ENCODE measurements at regions not wholly inside any gene's neighbourhood (a gene's known extent, or its start where the extent isn't known, plus 50 kb on each side); places are given as distances from the start of the nearest gene placed in this dataset.

DNA sequence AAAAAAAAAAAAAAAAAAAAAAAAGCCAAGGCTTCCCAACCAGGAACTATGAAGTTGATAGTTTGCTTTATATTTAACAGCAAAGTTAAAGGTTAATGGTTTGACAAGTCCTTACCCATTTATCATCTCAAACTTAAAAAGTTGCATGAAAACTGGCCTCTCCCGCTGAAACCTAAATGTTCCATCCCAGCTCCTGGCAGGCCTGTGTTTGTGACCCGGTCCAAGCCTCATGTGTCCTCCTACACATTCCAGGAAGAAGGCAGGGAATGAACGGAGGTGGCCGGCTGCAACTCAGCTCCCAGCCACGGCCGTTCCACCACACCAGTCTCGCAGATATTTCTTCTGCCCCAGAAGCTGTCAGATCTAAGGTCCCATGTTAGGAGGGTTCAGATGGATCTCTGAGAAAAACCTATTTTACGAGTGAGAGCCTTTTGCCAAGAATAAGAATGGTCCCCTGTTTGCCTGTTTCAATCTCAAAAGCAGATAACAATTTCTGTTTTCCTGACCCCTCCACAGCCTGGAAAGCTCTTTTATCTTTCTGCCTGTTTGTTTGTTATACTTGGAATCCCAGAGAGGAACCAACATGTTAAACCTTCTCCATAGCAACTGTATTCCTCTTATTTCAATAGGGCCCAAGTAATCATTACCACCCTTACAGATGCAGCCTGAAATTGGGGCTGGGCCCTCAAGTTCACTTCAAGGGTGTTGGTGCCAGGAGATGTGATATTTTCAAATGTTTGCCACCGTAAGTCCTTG, 56.5 kb downstream of the KCTD12 start:
- FAIRE-seq (peak; percentile 72), DNase-seq (peak; percentile 74 to 88 (median 82))

DNA sequence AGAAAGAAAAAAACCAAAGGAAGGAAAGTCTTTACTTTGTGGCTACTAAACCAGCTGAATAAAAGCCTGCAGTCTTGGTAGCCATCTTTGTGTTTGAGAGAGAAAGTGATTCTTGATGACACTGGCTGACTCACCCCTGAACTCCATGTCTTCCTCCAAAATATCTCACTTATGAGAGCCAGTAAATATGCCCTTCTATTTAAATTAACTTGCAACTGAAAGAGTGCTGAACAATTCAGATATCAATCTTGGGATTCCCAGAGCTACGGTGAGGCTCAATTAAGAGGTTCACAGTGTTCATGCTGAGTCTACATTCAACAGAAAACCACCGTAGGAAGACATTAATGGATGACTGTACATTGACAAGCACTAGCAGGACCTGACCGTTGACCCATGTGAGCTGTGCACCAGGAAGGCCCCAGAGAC, 57.9 kb downstream of the KCTD12 start:
- H3K9me3 ChIP-seq (ENCODE audit: control insufficient read depth in 2 of 3, insufficient read depth in 1 of 3, low read length in 3 of 3) = no peaks in the 10 kb centered on the region
- no peaks in the 10 kb centered on the region for H3K36me3 ChIP-seq (ENCODE audit: control insufficient read depth in 2 of 3, insufficient read depth in 3 of 3, low read length in 3 of 3)
- intact Hi-C loops (cut with DNase I) = no loop called here
- no peak for DNase-seq
- H3K9ac ChIP-seq (ENCODE audit: low read length in 3 of 3) = no peak overlapping the region
- no peak overlapping the region for H3K27ac ChIP-seq (ENCODE audit: low read depth in 2 of 2, low read length in 2 of 2)
- H3K4me3 ChIP-seq (ENCODE audit: low read length in 3 of 3) = no peak overlapping the region
- no peaks in the 10 kb centered on the region for H3K27me3 ChIP-seq (ENCODE audit: control insufficient read depth, insufficient read depth, low read length)
- TF ChIP-seq, protein P1, sequence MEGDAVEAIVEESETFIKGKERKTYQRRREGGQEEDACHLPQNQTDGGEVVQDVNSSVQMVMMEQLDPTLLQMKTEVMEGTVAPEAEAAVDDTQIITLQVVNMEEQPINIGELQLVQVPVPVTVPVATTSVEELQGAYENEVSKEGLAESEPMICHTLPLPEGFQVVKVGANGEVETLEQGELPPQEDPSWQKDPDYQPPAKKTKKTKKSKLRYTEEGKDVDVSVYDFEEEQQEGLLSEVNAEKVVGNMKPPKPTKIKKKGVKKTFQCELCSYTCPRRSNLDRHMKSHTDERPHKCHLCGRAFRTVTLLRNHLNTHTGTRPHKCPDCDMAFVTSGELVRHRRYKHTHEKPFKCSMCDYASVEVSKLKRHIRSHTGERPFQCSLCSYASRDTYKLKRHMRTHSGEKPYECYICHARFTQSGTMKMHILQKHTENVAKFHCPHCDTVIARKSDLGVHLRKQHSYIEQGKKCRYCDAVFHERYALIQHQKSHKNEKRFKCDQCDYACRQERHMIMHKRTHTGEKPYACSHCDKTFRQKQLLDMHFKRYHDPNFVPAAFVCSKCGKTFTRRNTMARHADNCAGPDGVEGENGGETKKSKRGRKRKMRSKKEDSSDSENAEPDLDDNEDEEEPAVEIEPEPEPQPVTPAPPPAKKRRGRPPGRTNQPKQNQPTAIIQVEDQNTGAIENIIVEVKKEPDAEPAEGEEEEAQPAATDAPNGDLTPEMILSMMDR (IDR thresholded peaks at IDR 0.05; ENCODE audit: borderline replicate concordance, extremely low read depth, insufficient read depth) = no peak
- H3K4me1 ChIP-seq (ENCODE audit: control insufficient read depth in 2 of 3, insufficient read depth in 2 of 3, low read depth in 1 of 3, low read length in 3 of 3) = peaks cover 7 to 18% (median 11%) of the 10 kb centered on the region in 3 donors
- FAIRE-seq = no peak

More for the DNA sequence above, 56.5 kb downstream of the KCTD12 start:
- Histone ChIP-seq H3K9me3 (ENCODE audit: control insufficient read depth in 2 of 3, insufficient read depth in 1 of 3, low read length in 3 of 3) (no peaks in the 10 kb centered on the region), H3K4me1 (ENCODE audit: control insufficient read depth in 2 of 3, insufficient read depth in 2 of 3, low read depth in 1 of 3, low read length in 3 of 3) (peaks cover 7 to 18% (median 11%) of the 10 kb centered on the region in 3 donors), H3K9ac (ENCODE audit: low read length in 3 of 3) (no peak overlapping the region), H3K27ac (ENCODE audit: low read depth in 2 of 2, low read length in 2 of 2) (peak overlapping the region in 1 of 2 donors; percentile 15), H3K27me3 (ENCODE audit: control insufficient read depth, insufficient read depth, low read length) (no peaks in the 10 kb centered on the region), H3K4me3 (ENCODE audit: low read length in 3 of 3) (peak overlapping the region in 1 of 3 donors; percentile 3), H3K36me3 (ENCODE audit: control insufficient read depth in 2 of 3, insufficient read depth in 3 of 3, low read length in 3 of 3) (no peaks in the 10 kb centered on the region)
- TF ChIP-seq, protein P1 (IDR thresholded peaks at IDR 0.05; ENCODE audit: borderline replicate concordance, extremely low read depth, insufficient read depth) = no peak
- intact Hi-C loops (cut with DNase I) = no loop called here

DNA sequence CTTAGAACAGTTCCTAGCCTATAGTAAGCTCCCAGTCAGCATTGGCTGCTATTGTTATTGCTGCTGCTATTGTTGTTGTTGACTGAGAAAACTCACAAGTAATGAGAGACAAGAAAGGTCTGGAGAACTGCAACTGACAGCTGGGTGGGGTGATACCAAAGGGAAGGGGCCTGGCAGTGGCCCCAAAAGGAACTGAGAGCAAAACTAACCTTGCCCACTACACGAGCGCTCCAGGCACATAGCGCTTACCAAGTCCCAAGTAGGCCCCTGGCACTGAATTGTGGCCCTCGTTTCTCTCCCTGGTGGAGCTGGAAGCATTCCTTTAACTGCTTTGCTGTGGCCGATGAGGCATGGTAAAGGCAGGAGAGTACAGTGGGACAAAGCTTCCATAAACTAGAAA, 59.7 kb downstream of the KCTD12 start:
- no peak overlapping the region for H3K9ac ChIP-seq (ENCODE audit: low read length in 3 of 3)
- intact Hi-C loops (cut with DNase I) = no loop called here
- no peak for DNase-seq
- H3K4me1 ChIP-seq (ENCODE audit: control insufficient read depth in 2 of 3, insufficient read depth in 2 of 3, low read depth in 1 of 3, low read length in 3 of 3) = peaks cover 7 to 16% (median 11%) of the 10 kb centered on the region in 3 donors
- H3K27ac ChIP-seq (ENCODE audit: low read depth in 2 of 2, low read length in 2 of 2) = no peak overlapping the region
- TF ChIP-seq, protein P1 (IDR thresholded peaks at IDR 0.05; ENCODE audit: borderline replicate concordance, extremely low read depth, insufficient read depth) = no peak
- H3K27me3 ChIP-seq (ENCODE audit: control insufficient read depth, insufficient read depth, low read length) = no peaks in the 10 kb centered on the region
- no peaks in the 10 kb centered on the region for H3K36me3 ChIP-seq (ENCODE audit: control insufficient read depth in 2 of 3, insufficient read depth in 3 of 3, low read length in 3 of 3)
- H3K9me3 ChIP-seq (ENCODE audit: control insufficient read depth in 2 of 3, insufficient read depth in 1 of 3, low read length in 3 of 3) = no peaks in the 10 kb centered on the region
- no peak overlapping the region for H3K4me3 ChIP-seq (ENCODE audit: low read length in 3 of 3)
- no peak for FAIRE-seq

Measured in kidney (tissue), 13 donors.